ENCODE measurements at regions not wholly inside any gene's neighbourhood (a gene's known extent, or its start where the extent isn't known, plus 50 kb on each side); places are given as distances from the start of the nearest gene placed in this dataset.

GRCh38 chr2:207458582-207458981 is 71.2 kb upstream of the CREB1 start:
- no peak for DNase-seq (ENCODE audit: low read depth in 1 of 2, low spot score in 1 of 2)
- Histone ChIP-seq H3K27ac (replicated peaks) (no peak overlapping the region), H3K27me3 (ENCODE audit: insufficient read depth, poor library complexity, severe bottlenecking) (no peaks in the 10 kb centered on the region)

GRCh38 chr2:207459990-207460757 is 69.6 kb upstream of the CREB1 start:
- TF ChIP-seq REST (IDR thresholded peaks at IDR 0.05; ENCODE audit: insufficient replicate concordance, low read depth): no peak
- no peak for TF ChIP-seq GABPA (IDR thresholded peaks at IDR 0.05; ENCODE audit: low read depth)
- TF ChIP-seq SPI1 (IDR thresholded peaks at IDR 0.05; ENCODE audit: borderline replicate concordance, low read depth): no peak
- no peak for TF ChIP-seq POLR2AphosphoS5 (IDR thresholded peaks at IDR 0.05; ENCODE audit: low read depth)
- no peak for TF ChIP-seq CTCF (IDR thresholded peaks at IDR 0.05; ENCODE audit: insufficient read depth, low read length)
- no peak overlapping the region for H3K27ac ChIP-seq (replicated peaks)
- DNase-seq (ENCODE audit: low read depth in 1 of 2, low spot score in 1 of 2): no peak
- no peak overlapping the region for H3K4me3 ChIP-seq (replicated peaks; ENCODE audit: insufficient read depth, low read length)
- H3K27me3 ChIP-seq (ENCODE audit: insufficient read depth, poor library complexity, severe bottlenecking): no peaks in the 10 kb centered on the region

More at GRCh38 chr2:207458582-207458981, 71.2 kb upstream of the CREB1 start:
- no peak overlapping the region for H3K4me3 ChIP-seq (replicated peaks; ENCODE audit: insufficient read depth, low read length)
- TF ChIP-seq SPI1 (IDR thresholded peaks at IDR 0.05; ENCODE audit: borderline replicate concordance, low read depth): no peak
- no peak for TF ChIP-seq CTCF (IDR thresholded peaks at IDR 0.05; ENCODE audit: insufficient read depth, low read length)
- TF ChIP-seq REST (IDR thresholded peaks at IDR 0.05; ENCODE audit: insufficient replicate concordance, low read depth): no peak
- no peak for TF ChIP-seq POLR2AphosphoS5 (IDR thresholded peaks at IDR 0.05; ENCODE audit: low read depth)
- TF ChIP-seq GABPA (IDR thresholded peaks at IDR 0.05; ENCODE audit: low read depth): no peak

DNA sequence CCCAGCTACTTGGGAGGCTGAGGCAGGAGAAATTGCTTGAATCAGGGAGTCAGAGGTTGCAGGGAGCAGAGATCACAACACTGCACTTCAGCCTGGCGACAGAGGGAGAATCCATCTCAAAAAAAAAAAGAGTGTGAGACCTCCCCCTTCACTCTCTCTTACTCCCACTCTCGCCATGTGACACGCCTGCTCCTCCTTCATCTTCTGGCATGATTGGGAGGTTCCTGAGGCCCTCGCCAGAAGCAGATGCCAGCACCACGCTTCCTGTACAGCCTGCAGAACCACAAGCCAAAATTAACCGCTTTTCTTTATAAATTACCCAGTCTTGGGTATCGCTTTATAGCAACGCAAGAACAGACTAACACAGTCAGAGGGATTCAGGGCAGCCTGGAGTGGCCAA is 66.3 kb upstream of the CREB1 start:
- Histone ChIP-seq H3K27me3 (ENCODE audit: insufficient read depth, poor library complexity, severe bottlenecking) (no peaks in the 10 kb centered on the region), H3K4me3 (replicated peaks; ENCODE audit: insufficient read depth, low read length) (no peak overlapping the region), H3K27ac (replicated peaks) (no peak overlapping the region)
- no peak for TF ChIP-seq REST (IDR thresholded peaks at IDR 0.05; ENCODE audit: insufficient replicate concordance, low read depth)
- DNase-seq (ENCODE audit: low read depth in 1 of 2, low spot score in 1 of 2): no peak

Measured in HL-60 (cell line).